HG03575 (cell line): ENCODE measurements at regions not wholly inside any gene's neighbourhood (a gene's known extent, or its start where the extent isn't known, plus 50 kb on each side); places are given as distances from the start of the nearest gene placed in this dataset.

Experiments used
- ATAC-seq: cut with Tn5 transposase; IDR thresholded peaks from one replicate; pipeline ENCODE4 v1.9.1; 2021; ENCODE audit not compliant: unreplicated experiment, insufficient number of reproducible peaks, low FRiP score; ENCODE audit errors: extremely low read depth

DNA sequence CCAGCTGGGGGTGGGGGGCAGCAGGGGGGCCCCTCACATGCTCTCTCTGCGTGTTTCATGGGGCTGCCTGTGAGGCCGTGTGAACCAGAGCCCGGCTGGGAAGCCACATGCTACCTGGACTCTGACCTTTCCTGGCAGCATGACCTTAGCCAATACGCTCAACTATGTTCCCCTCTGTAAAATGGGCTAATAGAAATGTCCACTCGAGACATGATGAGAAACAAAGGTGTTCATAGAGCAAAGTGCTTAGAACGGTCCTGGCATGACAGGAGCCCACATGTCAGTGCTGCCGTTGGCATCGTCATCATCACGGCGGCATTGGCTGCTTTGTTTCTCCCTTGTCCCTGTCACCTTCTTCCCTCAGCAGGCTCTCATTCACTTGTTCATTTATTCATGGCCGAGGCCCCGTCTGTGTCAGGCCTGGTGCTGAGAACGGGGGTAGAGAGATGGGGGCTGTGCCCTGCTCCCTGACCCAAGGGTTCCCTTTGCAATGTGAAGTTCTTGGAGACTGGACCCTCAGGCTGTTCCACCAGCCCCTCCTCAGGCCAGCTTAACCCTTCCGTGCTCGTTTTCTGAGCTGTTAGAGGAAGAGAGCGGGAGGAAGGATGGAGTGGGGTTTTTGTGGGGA, 291.4 kb downstream of the SEC14L1 start:
- no peak for ATAC-seq

DNA sequence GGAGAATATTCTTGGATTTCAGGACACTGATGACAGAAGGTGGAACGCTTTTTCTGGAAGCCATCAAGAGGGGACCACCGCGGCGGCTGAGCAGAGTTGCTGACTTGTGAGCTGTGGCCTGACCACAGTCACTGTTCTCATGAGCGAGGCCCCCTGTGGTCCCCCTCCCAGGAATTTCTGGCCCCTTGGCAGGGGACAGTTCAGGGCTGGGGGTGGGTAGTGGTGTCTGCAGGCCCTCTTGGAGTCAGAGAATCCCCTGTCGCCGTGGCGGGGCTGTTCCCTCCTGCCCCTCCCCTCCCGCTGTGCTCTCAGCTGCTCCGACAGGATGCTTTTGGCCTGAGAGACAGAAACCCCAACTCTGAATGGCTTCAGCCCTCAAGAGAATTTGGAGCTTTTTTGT, 292.0 kb downstream of the SEC14L1 start:
- no peak for ATAC-seq

DNA sequence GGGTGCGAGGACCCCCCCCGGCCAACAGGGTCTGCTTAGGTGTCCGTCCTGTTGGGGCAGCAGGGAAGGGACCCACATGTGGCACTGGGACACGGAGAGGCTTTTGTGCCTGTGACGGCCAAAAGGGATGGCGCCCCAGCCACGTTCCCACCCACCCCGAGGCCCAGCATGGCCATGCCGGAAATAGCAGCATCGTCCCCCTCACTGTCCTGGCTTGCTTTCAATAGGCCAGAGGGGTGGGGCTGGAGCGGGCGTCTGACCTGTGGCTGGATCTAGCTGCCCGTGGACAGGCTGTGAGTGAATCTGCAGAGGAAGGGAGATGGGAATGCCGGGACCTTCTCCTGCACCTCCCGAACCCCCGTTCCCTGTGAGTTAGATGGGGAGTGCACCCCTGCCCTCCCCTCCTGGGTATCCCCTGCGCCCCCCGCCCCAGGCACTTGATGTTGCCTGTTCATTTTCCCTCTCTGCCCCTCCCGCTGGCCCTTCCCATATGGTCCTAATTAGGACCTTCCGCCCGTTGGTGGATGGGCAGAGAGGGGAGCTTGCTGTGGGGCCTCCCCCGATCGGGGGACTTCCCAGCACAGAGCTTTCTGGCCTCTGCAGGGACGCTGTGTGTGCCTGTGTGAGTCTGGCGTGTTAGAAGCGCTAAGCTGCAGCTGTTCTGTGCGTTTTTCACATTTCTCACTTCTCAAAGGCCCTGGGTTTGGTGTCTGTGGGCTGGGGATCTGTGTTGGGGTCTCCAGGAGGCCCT, 292.8 kb downstream of the SEC14L1 start:
- no peak for ATAC-seq

DNA sequence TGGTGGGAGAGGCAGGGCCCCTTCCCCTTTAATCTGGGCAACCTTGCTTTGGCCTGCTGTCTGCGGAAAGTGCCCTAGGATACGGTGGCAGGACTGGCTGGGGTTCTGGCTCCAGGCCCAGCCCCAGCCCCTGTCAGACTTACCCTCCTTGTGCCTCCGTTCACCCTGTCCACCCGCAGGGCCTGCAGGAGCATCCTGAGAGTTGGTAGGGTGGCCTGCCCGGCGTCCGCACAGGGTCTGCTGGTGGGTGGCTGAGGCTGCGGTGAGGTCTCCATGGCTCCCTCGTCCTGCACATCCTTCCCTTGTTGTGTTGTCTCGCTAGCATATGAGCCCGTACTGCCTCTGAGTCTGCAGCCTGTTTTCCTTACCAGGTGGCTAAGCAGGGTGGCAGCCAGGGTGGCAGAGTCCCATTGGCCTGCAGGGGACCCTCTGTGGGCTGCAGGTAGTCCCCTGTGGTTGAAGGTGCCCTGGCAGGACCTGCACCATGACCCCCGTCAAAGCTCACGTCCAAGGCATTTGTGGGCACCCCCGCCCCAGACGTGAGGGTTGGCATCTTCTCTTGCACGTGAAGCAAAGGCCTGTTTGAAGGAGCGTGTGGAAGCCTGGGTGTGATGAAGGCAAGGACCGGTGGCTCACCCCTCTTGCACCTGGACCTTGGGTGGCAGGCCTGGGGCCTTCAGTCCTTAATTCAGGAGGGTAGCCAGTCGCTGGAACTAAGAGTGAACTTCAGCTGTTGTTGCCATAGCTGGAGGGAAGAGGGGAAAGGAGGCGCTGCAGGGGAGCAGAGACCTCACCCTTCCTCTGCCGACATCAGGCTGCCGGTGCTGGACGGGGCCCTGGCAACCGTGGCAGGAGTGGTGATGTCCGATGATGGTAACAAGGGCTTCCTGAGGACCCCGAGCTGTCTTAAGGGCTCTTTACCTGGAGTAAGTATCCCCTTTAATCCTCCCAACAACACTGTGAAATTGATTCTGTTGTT, 293.7 kb downstream of the SEC14L1 start:
- no peak for ATAC-seq

DNA sequence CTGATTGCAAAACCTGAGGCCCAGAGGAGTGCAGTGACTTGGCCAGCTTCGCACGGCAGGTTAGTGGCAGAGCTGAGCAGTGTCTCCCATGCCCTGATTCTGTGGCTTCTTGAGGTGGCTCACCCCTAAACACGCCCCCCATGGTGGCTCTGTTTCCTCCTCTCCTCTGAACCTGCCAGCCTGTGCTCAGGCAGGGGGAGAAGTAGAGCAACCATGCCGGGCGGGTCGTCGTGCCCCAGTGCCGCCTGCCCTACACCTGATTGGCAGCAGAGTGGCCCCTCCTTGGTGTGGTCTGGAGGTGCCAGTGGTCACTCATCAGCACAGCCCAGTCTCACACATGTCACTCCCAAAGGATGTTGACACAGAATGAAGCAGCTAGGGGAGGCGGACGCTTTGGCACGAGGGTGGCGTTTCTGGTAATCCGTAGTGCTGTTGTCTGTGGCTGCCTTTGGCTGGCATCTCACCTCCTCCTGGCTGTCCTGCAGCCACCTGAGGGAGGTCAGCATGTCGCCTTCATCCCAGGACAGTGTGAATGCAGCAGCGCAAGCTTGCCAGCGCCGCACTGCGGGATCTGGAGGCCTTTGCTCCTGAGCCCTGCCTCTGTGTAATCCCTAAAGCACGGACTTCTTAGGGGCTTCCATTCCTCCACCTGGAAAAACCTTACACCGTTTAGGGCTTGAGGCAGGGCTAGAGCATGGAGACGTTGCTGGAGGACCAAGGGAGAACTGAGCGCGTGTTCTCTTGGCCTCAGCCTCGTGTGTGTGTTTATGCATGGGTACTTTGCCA, 294.7 kb downstream of the SEC14L1 start:
- ATAC-seq, result no peak

DNA sequence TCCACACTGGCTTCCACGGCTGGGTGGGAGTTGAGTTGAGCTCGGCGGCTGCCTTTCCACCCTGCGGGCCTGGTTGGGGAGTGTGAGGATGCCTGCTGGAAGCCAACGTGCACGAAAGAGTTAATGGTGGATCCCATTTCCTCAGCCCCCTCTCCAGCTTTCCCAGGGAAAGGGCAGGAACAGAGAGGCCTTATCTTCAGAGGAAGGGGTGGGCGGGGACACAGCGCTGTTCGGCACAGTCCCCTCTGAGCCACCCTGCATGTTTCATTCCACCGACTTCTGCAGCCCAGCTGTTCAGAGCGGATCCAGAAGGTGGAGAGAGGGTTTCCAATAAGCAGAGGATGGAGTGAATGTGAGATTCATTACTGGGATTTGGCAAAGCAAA, 295.3 kb downstream of the SEC14L1 start:
- ATAC-seq, result no peak

DNA sequence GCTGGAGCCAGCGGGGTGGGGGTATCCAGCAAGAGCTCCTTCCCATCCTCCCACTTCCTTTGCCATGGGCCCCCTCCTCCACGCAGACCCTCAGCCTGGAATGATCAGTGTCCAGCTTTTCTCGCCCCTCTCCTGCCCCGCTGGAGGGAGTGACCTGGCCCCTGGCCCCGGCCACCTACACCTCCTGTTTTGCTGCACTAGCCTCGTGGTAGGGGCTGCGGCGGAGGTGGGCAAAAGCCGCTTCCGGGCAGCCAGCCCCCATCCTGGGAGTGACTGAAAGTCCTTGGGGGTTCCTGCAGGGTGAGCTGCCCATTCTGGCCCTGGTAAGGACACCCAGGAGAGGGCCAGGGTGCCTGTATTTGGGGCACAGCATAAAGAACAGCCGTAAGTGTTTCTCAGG, 295.7 kb downstream of the SEC14L1 start:
- ATAC-seq, result no peak

DNA sequence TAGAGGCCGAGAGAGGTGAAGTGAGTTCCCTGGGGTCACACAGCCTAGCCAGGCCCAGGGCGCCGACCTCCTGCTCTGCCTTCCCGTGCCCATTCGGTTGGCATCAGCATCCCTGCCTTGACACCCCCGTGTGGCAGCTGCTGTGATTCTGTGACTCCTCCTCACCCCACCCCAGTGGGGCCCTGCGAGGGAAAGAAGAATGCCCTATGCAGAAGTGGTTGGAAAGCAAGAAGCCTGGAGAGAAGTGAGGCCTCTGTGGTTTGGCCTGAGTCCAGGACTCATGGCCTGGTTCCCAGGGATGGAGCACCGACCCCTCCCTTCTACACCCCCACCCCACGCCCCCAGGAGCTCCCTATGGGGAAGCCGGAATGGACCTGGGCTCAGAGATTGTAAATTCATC, 296.2 kb downstream of the SEC14L1 start:
- ATAC-seq, result no peak

DNA sequence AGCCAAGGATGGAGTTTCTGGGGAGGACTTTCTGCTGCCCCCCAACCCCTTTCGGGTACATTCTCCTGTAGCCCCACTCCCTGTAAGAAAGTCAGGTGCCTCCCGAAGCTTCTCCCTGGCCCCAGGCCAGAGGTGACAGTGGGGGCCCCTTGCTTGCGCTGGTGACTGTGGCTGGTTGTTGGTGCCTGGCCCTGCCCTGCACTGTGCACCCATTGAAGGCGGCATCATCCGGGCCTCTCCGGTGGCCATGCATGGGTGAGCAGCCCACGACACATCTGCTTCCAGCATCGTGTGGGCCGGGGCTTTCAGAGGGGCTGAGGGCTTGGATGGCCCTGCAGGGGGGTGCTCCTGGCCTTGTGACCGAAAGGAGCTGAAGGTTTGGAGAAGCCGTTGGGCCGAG, 297.0 kb downstream of the SEC14L1 start:
- no peak for ATAC-seq

DNA sequence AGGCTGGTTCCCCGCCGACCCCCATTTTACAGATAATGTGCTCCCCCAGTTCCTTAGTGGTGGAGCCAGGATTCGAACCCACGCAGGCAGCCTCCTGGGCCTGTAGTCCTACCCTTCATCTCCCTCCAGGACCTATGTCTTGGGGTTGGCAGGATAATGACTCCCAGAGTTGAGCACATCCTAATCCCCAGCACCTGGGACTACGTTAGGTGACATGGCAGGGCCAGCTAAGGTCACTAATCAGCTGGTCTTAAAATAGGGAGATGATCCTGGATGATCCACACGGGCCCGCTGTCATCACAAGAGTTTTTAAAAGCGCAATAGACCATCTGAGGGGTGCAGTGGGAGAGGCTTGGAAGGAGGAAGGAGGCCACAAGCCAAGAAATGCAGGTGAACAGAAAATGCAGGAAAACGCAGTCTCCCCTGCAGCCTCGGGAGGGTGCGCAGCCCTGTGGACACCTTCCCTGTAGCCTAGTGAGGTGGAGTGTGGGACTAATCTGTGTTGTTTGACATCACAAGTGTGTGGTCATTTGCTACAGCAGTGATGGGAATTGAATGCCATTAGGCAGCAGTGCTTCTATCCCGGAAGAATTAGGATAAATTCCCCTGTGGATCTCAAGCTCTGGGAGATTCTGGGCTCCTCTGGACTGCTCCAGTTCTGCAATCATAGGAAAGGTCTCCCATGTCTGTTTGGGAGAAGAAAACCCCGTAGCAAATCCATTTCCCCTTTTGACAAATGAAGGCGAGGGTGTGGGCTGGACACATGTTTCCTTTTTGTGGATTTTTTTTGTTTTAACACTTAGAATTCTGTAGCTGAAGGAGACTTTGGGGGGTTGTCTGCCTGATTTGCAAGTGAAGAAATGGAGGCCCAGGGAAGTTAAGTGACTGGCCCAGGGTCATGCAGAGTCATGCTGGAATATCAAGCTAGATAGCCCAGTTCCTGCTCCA, 297.7 kb downstream of the SEC14L1 start:
- ATAC-seq, result no peak

DNA sequence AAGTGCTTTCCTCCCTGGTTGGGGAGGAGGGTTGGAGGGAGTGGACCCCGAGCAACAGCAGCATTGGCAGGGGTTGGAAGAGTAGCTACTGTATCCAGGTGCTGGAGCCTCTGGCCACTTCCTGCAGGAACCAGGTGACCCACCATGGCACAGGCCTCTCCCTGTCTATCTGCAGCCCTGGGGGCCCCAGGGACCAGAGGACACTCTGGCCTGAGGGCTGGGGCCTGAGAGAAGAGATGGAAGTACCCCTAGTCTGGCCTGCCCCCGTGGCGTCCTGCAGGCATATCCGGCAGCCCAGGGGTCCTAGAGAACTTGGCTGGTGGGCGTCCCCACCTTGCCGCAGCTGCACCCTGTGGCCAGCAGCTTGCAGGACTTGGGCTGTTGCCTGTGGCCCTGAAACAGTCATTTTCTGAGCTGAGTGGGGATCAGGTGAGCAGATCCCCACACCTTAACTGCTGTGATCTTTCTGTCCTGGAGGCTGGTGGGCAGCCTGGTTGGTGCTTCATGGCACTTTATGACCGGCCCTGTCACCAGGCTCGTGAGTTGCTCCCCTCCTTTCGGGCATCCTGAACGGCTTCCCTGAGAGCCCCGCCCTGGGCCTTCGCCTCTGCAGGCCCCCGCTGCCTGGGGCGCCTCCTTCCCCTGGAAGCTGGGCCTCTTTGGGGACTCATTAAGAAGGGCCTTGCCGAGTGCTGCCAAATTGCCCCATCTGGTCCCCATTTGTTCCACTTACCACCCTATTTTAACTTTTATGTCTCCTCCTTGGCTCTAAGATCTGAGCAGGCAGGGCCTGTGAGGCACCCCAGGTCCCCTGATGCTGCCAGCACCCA, 298.6 kb downstream of the SEC14L1 start:
- ATAC-seq, result no peak

DNA sequence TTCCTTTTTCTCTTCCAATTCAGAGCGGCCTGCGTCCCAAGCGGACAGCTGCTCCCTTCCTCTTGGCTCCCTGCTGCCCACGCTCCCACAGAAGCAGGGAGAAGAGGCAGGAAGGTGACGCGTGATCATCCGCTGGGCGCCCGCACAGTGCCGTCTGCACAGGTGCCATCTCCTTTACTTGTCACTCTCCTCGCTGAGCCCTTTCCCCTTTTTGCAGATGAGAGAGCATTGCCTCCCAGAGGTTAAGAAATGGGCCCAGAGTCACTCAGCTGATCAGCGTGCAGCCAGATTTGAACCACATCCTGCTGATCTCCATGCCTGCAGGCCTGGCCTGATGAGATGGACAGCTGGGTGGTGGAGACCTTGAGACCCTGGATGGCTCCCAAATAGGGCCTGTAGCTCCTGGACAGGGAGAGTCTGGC, 299.8 kb downstream of the SEC14L1 start:
- no peak for ATAC-seq

DNA sequence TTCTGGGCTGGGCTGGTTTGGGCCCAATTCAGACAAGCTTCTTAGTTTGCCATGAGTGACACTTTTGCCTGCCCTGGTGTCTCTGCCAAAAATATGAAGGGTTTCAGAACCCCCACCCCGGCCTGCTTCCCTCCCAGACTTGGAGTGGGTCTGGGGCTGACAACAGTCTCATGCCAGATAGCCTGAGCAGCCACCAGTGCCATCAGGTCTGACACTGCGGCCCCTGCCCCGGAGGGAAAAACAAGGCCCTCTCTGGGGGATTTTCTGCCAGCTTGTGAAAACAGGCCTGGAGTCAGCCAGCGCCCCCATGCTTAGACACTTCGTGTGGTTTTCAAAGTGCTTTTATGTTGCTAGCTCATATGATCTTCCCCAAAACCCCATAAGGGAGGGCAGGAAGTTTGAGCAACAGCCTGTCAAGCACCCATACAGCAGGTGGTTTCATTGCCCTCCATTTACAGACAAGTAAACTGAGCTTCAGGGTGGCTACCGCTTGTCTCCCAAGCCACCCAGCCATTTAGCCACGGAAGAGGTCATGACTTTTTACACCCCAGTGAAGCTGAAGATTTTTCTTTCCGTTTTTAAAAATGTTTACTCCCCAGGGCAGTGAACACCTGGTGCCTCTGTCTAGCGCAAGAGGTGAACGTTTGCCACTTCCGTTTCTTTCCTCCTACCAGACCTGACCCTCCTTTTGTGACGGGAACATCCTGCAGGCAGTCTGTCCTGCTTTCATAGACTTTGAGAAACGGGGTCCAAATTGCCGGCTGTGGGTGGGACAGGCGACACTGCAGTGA, 300.6 kb downstream of the SEC14L1 start:
- peak; percentile 38 for ATAC-seq

DNA sequence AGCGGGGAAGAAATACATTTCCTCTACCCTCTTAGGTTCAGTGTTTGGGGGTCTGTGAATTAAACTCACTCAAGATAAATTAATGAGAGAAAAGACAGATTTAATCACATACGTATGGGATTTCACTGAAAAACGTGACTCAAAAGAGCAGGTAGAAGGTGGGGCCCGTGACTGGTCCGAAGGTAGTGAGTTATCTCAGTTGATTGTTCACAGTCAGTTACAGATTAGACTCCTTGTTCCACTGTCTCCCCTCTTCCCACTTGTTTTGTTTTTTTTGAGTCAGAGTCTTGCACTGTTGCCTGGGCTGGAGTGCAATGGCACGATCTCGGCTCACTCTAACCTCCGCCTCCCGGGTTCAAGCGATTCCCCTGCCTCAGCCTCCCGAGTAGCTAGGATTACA, 301.2 kb downstream of the SEC14L1 start:
- ATAC-seq, result no peak

DNA sequence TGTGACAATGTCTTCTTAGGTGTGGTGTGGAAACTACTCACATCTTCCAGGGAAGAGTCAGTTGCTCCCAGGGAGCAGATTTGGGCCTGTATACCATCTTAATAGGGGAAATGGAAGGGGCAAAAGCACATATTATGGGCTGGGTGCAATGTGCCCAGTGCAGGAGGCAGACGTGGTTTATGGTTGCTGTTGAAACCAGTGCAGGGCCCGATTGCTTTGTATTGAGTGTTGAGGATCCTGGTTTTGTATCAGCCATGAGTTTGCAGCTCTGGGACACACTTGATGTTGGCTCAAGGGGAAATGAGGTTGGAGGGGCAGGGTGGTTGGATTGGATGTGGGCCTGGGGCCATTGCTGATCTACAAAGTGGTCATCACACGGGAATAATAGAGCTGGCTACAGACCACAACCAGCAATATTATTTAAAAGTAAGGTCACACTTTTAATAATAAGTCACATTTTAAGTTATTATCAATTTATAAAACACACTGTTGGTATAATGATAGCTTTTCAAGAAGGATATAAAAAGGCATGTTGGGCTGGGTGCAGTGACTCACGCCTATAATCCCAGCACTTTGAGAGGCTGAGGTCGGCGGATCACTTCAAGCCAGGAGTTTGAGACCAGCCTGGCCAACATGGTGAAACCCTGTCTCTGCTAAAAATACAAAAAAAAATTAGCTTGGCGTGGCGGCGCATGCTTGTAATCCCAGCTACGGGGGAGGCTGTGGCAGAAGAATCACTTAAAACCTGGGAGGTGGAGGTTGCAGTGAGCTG, 302.4 kb downstream of the SEC14L1 start:
- no peak for ATAC-seq

DNA sequence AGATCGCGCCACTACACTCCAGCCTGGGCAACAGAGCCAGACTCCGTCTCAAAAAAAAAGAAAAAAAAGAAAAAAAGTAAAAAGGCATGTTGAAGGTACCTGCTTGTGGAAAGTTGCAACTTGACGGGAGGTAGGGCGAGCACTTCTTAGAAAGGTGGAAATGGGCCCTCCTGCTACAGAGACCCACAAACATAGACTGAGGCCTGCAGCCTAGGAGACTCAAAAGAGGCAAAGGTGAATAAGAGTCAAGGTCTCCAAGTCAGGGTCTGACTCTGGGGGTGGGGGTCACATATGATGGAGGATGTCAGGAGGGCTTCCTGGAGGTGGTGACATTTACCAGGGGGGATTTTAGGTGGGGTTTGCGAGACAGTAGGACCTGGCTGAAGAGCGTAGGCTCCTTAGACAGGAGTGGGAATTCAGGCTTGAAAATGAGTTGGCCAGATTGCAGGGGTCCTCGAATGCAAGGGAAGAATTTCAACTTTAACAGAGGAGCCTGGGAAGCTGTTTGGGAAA, 303.0 kb downstream of the SEC14L1 start:
- no peak for ATAC-seq
